ENCODE measurements at regions not wholly inside any gene's neighbourhood (a gene's known extent, or its start where the extent isn't known, plus 50 kb on each side); places are given as distances from the start of the nearest gene placed in this dataset.

DNA sequence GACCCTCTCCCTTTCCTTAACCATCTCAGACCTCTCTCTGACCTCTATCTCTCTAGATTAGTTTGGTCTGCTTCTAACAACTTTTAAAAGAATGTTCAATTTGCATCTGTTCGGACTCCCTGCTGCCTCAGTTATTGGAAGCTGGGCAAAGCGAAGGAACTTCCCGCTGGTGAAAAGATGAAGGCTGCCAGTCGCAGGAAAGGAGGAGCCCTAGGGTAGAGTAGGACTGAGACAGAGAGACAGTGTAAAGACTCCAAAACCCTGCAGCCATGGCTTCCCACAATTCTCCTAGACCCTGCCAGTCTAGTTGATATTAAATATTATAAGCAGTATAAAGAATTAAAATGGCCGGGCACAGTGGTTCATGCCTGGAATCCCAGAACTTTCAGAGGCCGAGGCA, 581.8 kb downstream of the EPM2A start:
- no peak for TF ChIP-seq POLR2A (IDR thresholded peaks at IDR 0.05; ENCODE audit: low read length)
- no peak for TF ChIP-seq GATA1 (IDR thresholded peaks at IDR 0.05; ENCODE audit: low read depth, low read length)
